NT2/D1 (cell line): ENCODE measurements at regions not wholly inside any gene's neighbourhood (a gene's known extent, or its start where the extent isn't known, plus 50 kb on each side); places are given as distances from the start of the nearest gene placed in this dataset.
"Not testable (repeated sequence)": the region's sequence is repeated elsewhere in the genome, so short reads cannot be mapped to it uniquely, and the experiment has no call there.

Experiments used
- SUZ12 ChIP-seq: IDR thresholded peaks from 2 replicates; pipeline ENCODE4 v1.6.1; 2011; ENCODE audit not compliant: insufficient read length, insufficient read depth; ENCODE audit errors: extremely low read depth
- YY1 ChIP-seq: IDR thresholded peaks from 2 replicates; pipeline ENCODE4 v1.6.1; 2011; ENCODE audit not compliant: insufficient read length, insufficient read depth
- ZNF274 ChIP-seq: IDR thresholded peaks from 2 replicates; pipeline ENCODE4 v1.6.1; 2011; ENCODE audit warnings: mild to moderate bottlenecking, low read depth, low read length

GRCh38 chr3:83217595-83218118, 1456.2 kb upstream of the GBE1 start:
- not testable (repeated sequence) for TF ChIP-seq SUZ12, YY1, ZNF274
